Kidney (tissue), 13 donors: ENCODE measurements at regions not wholly inside any gene's neighbourhood (a gene's known extent, or its start where the extent isn't known, plus 50 kb on each side); places are given as distances from the start of the nearest gene placed in this dataset.

ENCODE experiments used
- DNase-seq, 5 donors: peaks; one replicate each; pipeline ENCODE4 v3.0.0-alpha.2; 2013 to 2020
- FAIRE-seq: peaks from 2 replicates; lab custom pipeline; 2012; peaks lifted over from hg19 to GRCh38; lab: Jason Lieb, UNC
- H3K27ac ChIP-seq, 2 donors: one replicate each; pipeline ENCODE4 v1.7.0; 2013; ENCODE audit warnings: low read depth in 2 of 2, low read length in 2 of 2, inconsistent platforms in 1 of 2
- H3K27me3 ChIP-seq: one replicate; pipeline ENCODE4 v1.7.1; 2013; ENCODE audit warnings: low read length, inconsistent platforms; ENCODE audit not compliant: control insufficient read depth, insufficient read depth
- H3K36me3 ChIP-seq, 3 donors: one replicate each; pipeline versions ENCODE4 v1.7.0 to v1.7.1; 2013; ENCODE audit warnings: low read length in 3 of 3, control low read depth in 1 of 3, inconsistent platforms in 1 of 3; ENCODE audit not compliant: insufficient read depth in 3 of 3, control insufficient read depth in 2 of 3
- H3K4me1 ChIP-seq, 3 donors: one replicate each; pipeline versions ENCODE4 v1.7.0 to v1.7.1; 2013; ENCODE audit warnings: low read length in 3 of 3, inconsistent platforms in 1 of 3, low read depth in 1 of 3; ENCODE audit not compliant: control insufficient read depth in 2 of 3, insufficient read depth in 2 of 3
- H3K4me3 ChIP-seq, 3 donors: one replicate each; pipeline versions ENCODE4 v1.7.0 to v1.8.1; 2013; ENCODE audit warnings: low read length in 3 of 3, control low read depth in 1 of 3, inconsistent platforms in 1 of 3
- H3K9ac ChIP-seq, 3 donors: one replicate each; pipeline versions ENCODE4 v1.7.0 to v1.7.1; 2013; ENCODE audit warnings: low read length in 3 of 3, control low read depth in 1 of 3, inconsistent platforms in 1 of 3
- H3K9me3 ChIP-seq, 3 donors: one replicate each; pipeline versions ENCODE4 v1.7.0 to v1.7.1; 2013; ENCODE audit warnings: low read length in 3 of 3, control low read depth in 1 of 3, inconsistent platforms in 1 of 3; ENCODE audit not compliant: control insufficient read depth in 2 of 3, insufficient read depth in 1 of 3
- intact Hi-C: fragments of 100-400 bp; cut with DNase I; formaldehyde crosslinking; loops from one replicate; pipeline ENCODE4 v1.11.1; 2022
- TF ChIP-seq, protein P1 (sequence below): IDR thresholded peaks from 3 replicates; pipeline ENCODE4 v1.5.1; 2012; ENCODE audit warnings: mild to moderate bottlenecking, moderate library complexity, borderline replicate concordance; ENCODE audit not compliant: insufficient read depth; ENCODE audit errors: extremely low read depth
- donor health status: control.
- donor health status: control.
- donor health status: control.
- donor health status: control.
- donor health status: control.
- donor health status: DM: yes; HTN: yes; CAD: no.
- donor health status: Normal renal cell carcinoma (clear cell type).

- Histone ChIP-seq H3K9ac (no peak overlapping the region), H3K9me3 (no peaks in the 10 kb centered on the region), H3K4me1 (no peaks in the 10 kb centered on the region), H3K4me3 (no peak overlapping the region), H3K27me3 (no peaks in the 10 kb centered on the region), H3K27ac (no peak overlapping the region), H3K36me3 (no peaks in the 10 kb centered on the region)
- FAIRE-seq (no peak), DNase-seq (no peak)
- TF ChIP-seq, protein P1, sequence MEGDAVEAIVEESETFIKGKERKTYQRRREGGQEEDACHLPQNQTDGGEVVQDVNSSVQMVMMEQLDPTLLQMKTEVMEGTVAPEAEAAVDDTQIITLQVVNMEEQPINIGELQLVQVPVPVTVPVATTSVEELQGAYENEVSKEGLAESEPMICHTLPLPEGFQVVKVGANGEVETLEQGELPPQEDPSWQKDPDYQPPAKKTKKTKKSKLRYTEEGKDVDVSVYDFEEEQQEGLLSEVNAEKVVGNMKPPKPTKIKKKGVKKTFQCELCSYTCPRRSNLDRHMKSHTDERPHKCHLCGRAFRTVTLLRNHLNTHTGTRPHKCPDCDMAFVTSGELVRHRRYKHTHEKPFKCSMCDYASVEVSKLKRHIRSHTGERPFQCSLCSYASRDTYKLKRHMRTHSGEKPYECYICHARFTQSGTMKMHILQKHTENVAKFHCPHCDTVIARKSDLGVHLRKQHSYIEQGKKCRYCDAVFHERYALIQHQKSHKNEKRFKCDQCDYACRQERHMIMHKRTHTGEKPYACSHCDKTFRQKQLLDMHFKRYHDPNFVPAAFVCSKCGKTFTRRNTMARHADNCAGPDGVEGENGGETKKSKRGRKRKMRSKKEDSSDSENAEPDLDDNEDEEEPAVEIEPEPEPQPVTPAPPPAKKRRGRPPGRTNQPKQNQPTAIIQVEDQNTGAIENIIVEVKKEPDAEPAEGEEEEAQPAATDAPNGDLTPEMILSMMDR: no peak
- intact Hi-C loops: no loop called here
Measured at GRCh38 chr13:22320991-22321390, 650.1 kb downstream of the FGF9 start.

DNA sequence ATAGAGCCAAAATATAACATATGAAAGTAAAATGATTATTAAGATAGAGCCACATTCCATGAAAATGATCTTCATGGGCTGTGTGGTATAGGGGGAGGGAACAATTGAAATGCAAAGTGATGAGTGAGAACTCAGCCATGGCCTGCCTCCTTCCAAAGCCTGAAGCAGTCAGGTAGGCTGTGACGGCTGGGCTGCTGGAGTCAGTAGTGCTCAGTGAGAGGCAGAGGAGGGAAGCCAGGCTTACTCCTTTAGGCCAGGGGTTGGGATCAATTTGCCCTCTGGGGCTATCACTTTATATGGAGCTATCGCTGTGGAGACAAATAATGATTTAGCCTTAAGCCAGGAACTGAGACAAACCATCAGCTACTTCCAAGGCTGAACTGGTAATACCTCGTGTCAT lies 654.9 kb downstream of the FGF9 start:
- DNase-seq: no peak
- H3K36me3 ChIP-seq: no peaks in the 10 kb centered on the region
- no peaks in the 10 kb centered on the region for H3K4me1 ChIP-seq
- no peak for FAIRE-seq
- no peak overlapping the region for H3K4me3 ChIP-seq
- TF ChIP-seq, protein P1: no peak
- no peaks in the 10 kb centered on the region for H3K9me3 ChIP-seq
- H3K27me3 ChIP-seq: no peaks in the 10 kb centered on the region
- intact Hi-C loops: no loop called here
- H3K27ac ChIP-seq: no peak overlapping the region
- H3K9ac ChIP-seq: no peak overlapping the region

- H3K27me3 ChIP-seq: no peaks in the 10 kb centered on the region
- intact Hi-C loops: no loop called here
- no peak overlapping the region for H3K4me3 ChIP-seq
- TF ChIP-seq, protein P1: no peak
- H3K36me3 ChIP-seq: no peaks in the 10 kb centered on the region
- FAIRE-seq (no peak), DNase-seq (no peak)
- no peaks in the 10 kb centered on the region for H3K9me3 ChIP-seq
- H3K27ac ChIP-seq: no peak overlapping the region
- H3K4me1 ChIP-seq: no peaks in the 10 kb centered on the region
- H3K9ac ChIP-seq: no peak overlapping the region
Measured at GRCh38 chr13:22332416-22332815, 661.5 kb downstream of the FGF9 start.

GRCh38 chr13:22336460-22336859 lies 665.6 kb downstream of the FGF9 start:
- Histone ChIP-seq H3K4me3 (no peak overlapping the region), H3K9ac (no peak overlapping the region), H3K9me3 (no peaks in the 10 kb centered on the region), H3K27ac (no peak overlapping the region), H3K27me3 (no peaks in the 10 kb centered on the region), H3K4me1 (no peaks in the 10 kb centered on the region), H3K36me3 (no peaks in the 10 kb centered on the region)
- TF ChIP-seq, protein P1: no peak
- no peak for DNase-seq
- intact Hi-C loops: no loop called here
- FAIRE-seq: no peak
